Natural killer cell (primary cell): ENCODE measurements at regions not wholly inside any gene's neighbourhood (a gene's known extent, or its start where the extent isn't known, plus 50 kb on each side); places are given as distances from the start of the nearest gene placed in this dataset.
A peak's percentile ranks its signal among the peaks of the same experiment; 100 is the strongest.

Experiments used
- ATAC-seq, 3 donors: fragments of 150-1000 bp in 2 of 3; fragments of 200-7000 bp in 1 of 3; cut with Tn5 transposase; 1 replicate in 1 of 3; 2 replicates in 2 of 3; pipeline ENCODE4 v1.10.0; 2021; ENCODE audit warnings: mild to moderate bottlenecking in 2 of 3, moderate library complexity in 2 of 3
- DNase-seq, 2 donors: peaks; one replicate each; pipeline versions ENCODE4 v3.0.0 to v3.0.0-alpha.2; 2013 to 2021; ENCODE audit warnings: mixed read lengths in 1 of 2
- H3K27ac ChIP-seq: one replicate; pipeline ENCODE4 v1.5.1; 2013; ENCODE audit warnings: mild to moderate bottlenecking, low read length
- H3K27me3 ChIP-seq: one replicate; pipeline ENCODE4 v1.6.1; 2013; ENCODE audit warnings: low read length; ENCODE audit not compliant: control insufficient read depth, insufficient read depth
- H3K36me3 ChIP-seq: one replicate; pipeline ENCODE4 v1.6.1; 2013; ENCODE audit warnings: low read length; ENCODE audit not compliant: control insufficient read depth, insufficient read depth
- H3K4me1 ChIP-seq: one replicate; pipeline ENCODE4 v1.6.1; 2013; ENCODE audit warnings: low read length; ENCODE audit not compliant: control insufficient read depth, insufficient read depth
- H3K4me3 ChIP-seq: one replicate; pipeline ENCODE4 v1.5.1; 2013; ENCODE audit warnings: low read length
- H3K9me3 ChIP-seq: one replicate; pipeline ENCODE4 v1.6.1; 2013; ENCODE audit warnings: low read length; ENCODE audit not compliant: control insufficient read depth, insufficient read depth
- H3K27ac Mint-ChIP-seq, 2 donors: one replicate each; pipeline ENCODE4 v1.8.0; 2022; ENCODE audit warnings: mild to moderate bottlenecking in 2 of 2, mixed read lengths in 2 of 2, moderate library complexity in 1 of 2
- H3K27me3 Mint-ChIP-seq, 2 donors: one replicate each; pipeline ENCODE4 v1.8.0; 2022; ENCODE audit warnings: low read depth in 2 of 2, mixed read lengths in 2 of 2
- H3K36me3 Mint-ChIP-seq: one replicate; pipeline ENCODE4 v1.8.0; 2022; ENCODE audit warnings: mixed read lengths
- H3K4me1 Mint-ChIP-seq, 2 donors: one replicate each; pipeline ENCODE4 v1.8.0; 2022; ENCODE audit warnings: mixed read lengths in 2 of 2
- H3K4me3 Mint-ChIP-seq: one replicate; pipeline ENCODE4 v1.8.0; 2022; ENCODE audit warnings: mild to moderate bottlenecking, moderate library complexity, mixed read lengths
- H3K9me3 Mint-ChIP-seq, 2 donors: one replicate each; pipeline ENCODE4 v1.8.0; 2022; ENCODE audit warnings: mixed read lengths in 2 of 2
- CTCF ChIP-seq: fragments of 200-600 bp; IDR thresholded peaks from one replicate; pipeline ENCODE4 v1.8.0; 2022; ENCODE audit warnings: antibody characterized with exemption
- WGBS: methylation state at CpG from one replicate; pipeline ENCODE4 v1.1.7; 2013; ENCODE audit warnings: missing lambda C conversion rate; ENCODE audit not compliant: insufficient coverage; 5-methylcytosine and 5-hydroxymethylcytosine counted together
- intact Hi-C: fragments of 100-400 bp; cut with micrococcal nuclease; formaldehyde crosslinking; loops from one replicate; pipeline ENCODE4 v1.14.2; 2022

GRCh38 chr3:168870892-168871291 is 775.2 kb upstream of the GOLIM4 start:
- WGBS, result 89% methylated on average over 1 of the region's 2 CpGs
- H3K4me3 Mint-ChIP-seq, result no peak overlapping the region
- no peak for ATAC-seq

GRCh38 chr3:168865022-168865551 is 769.4 kb upstream of the GOLIM4 start:
- intact Hi-C loops, result no loop called here
- no peak overlapping the region for H3K27ac Mint-ChIP-seq

More at GRCh38 chr3:168870892-168871291, 775.2 kb upstream of the GOLIM4 start:
- Mint-ChIP-seq H3K27me3 (no peaks in the 10 kb centered on the region), H3K4me1 (no peaks in the 10 kb centered on the region), H3K9me3 (peaks cover 3% of the 10 kb centered on the region in 2 donors), H3K36me3 (no peaks in the 10 kb centered on the region), H3K27ac (no peak overlapping the region)
- no peak for TF ChIP-seq CTCF
- Histone ChIP-seq H3K9me3 (no peaks in the 10 kb centered on the region), H3K36me3 (no peaks in the 10 kb centered on the region), H3K27me3 (no peaks in the 10 kb centered on the region), H3K27ac (no peak overlapping the region), H3K4me3 (no peak overlapping the region), H3K4me1 (no peaks in the 10 kb centered on the region)
- no peak for DNase-seq
- intact Hi-C loops, result no loop called here

GRCh38 chr3:168864107-168865021 is 768.6 kb upstream of the GOLIM4 start:
- Histone ChIP-seq H3K36me3 (no peaks in the 10 kb centered on the region), H3K4me3 (no peak overlapping the region), H3K27me3 (no peaks in the 10 kb centered on the region), H3K27ac (no peak overlapping the region), H3K4me1 (no peaks in the 10 kb centered on the region), H3K9me3 (no peaks in the 10 kb centered on the region)
- 92% methylated on average over 11 of the region's 14 CpGs for WGBS
- Mint-ChIP-seq H3K36me3 (no peaks in the 10 kb centered on the region), H3K4me3 (no peak overlapping the region), H3K27ac (no peak overlapping the region), H3K4me1 (no peaks in the 10 kb centered on the region), H3K27me3 (no peaks in the 10 kb centered on the region), H3K9me3 (peaks cover 0 to 2% of the 10 kb centered on the region in 2 donors)
- TF ChIP-seq CTCF, result no peak
- intact Hi-C loops, result no loop called here
- no peak for ATAC-seq
- no peak for DNase-seq

More at GRCh38 chr3:168865022-168865551, 769.4 kb upstream of the GOLIM4 start:
- DNase-seq (peak in 1 of 2 donors; percentile 3), ATAC-seq (no peak)
- Histone ChIP-seq H3K9me3 (no peaks in the 10 kb centered on the region), H3K27me3 (no peaks in the 10 kb centered on the region), H3K36me3 (no peaks in the 10 kb centered on the region), H3K4me1 (no peaks in the 10 kb centered on the region), H3K4me3 (no peak overlapping the region), H3K27ac (no peak overlapping the region)
- Mint-ChIP-seq H3K4me3 (no peak overlapping the region), H3K9me3 (peaks cover 0 to 2% of the 10 kb centered on the region in 2 donors), H3K4me1 (no peaks in the 10 kb centered on the region), H3K36me3 (no peaks in the 10 kb centered on the region), H3K27me3 (no peaks in the 10 kb centered on the region)
- no CpG with 5 or more reads among the region's 1 CpG for WGBS
- peak; percentile 44 for TF ChIP-seq CTCF
